ENCODE measurements at regions not wholly inside any gene's neighbourhood (a gene's known extent, or its start where the extent isn't known, plus 50 kb on each side); places are given as distances from the start of the nearest gene placed in this dataset.

DNA sequence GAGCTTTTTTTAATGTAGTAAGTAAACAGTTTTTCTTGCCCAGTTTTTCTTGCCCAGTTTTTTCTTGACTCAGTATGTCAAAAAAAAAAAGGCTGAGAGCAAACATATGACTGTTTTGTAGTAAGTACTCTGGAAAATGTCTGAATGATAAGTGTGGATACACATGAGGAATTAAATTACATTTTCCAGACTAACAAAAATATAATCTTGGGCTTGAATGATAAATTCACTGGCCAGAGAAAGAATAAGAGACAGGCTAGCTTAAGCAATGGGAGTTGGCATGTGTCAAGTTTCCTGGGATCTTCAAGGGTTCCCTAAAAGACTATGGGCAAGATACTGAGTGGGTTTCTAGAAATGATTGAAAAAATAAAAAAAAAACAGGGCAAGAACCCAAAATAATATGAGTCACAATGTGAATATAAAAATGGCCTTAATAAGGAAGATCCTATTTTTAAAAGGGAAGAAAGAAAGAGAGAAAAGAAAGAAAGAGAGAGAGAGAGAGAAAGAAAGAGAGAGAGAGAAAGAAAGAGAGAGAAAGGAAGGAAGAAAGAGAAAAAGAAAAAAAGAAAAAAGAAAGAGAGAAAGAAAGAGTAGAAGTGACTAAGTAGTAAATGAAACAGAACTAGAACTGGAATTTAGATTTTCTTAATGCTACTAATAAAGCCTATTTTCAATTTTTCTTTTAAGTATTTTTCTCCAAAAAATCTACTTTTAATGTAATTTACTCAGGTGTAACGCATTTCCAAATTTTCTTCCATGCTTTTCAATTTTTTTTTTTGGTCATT lies 60.2 kb downstream of the TFPI2 start:
- WGBS = 71% methylated on average over 1 of the region's 1 CpG
- Histone ChIP-seq H3K27ac (ENCODE audit: low read depth in 1 of 2, low read length in 2 of 2) (no peak overlapping the region), H3K9ac (ENCODE audit: low read depth in 1 of 2, low read length in 2 of 2) (no peak overlapping the region), H3K36me3 (ENCODE audit: control insufficient read depth in 4 of 4, insufficient read depth in 3 of 4, low read depth in 1 of 4, low read length in 3 of 4) (no peaks in the 10 kb centered on the region), H3K9me3 (ENCODE audit: control insufficient read depth in 4 of 4, low read length in 3 of 4) (no peaks in the 10 kb centered on the region), H3K4me1 (ENCODE audit: control insufficient read depth in 4 of 4, insufficient read depth in 4 of 4, low read length in 3 of 4) (no peaks in the 10 kb centered on the region), H3K4me3 (ENCODE audit: low read depth in 1 of 3, low read length in 3 of 3) (no peak overlapping the region), H3K27me3 (ENCODE audit: control insufficient read depth in 4 of 4, insufficient read depth in 4 of 4, low read length in 3 of 4) (peaks cover 0 to 3% (median 0%) of the 10 kb centered on the region in 4 donors)
- TF ChIP-seq HNF4G (IDR thresholded peaks at IDR 0.05) (no peak), FOXA2 (IDR thresholded peaks at IDR 0.05) (no peak), HNF4A (conservative IDR thresholded peaks at IDR 0.05) (no peak)
- TF ChIP-seq, protein P1, sequence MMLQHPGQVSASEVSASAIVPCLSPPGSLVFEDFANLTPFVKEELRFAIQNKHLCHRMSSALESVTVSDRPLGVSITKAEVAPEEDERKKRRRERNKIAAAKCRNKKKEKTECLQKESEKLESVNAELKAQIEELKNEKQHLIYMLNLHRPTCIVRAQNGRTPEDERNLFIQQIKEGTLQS (IDR thresholded peaks at IDR 0.05) = no peak
- DNase-seq (ENCODE audit: low spot score) = no peak

DNA sequence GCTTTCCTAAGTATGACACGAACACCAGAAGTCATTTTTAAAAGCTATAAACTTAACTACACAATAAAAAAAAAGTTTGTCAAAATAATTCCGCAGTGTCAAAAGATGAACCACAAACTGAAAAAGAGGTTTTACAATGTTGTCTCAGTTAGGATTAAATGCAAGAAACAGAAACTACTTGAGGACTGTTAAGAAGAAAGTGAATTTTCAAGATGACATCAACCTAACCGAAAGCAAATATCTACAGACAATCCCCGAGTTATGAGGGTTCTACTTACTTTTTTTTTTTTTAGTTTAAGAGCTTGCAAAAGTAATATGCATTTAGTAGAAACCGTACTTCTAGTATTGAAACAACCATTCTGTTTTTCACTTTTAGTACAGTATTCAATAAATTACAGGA lies 62.3 kb downstream of the TFPI2 start:
- no peak overlapping the region for H3K4me3 ChIP-seq (ENCODE audit: low read depth in 1 of 3, low read length in 3 of 3)
- H3K36me3 ChIP-seq (ENCODE audit: control insufficient read depth in 4 of 4, insufficient read depth in 3 of 4, low read depth in 1 of 4, low read length in 3 of 4) = no peaks in the 10 kb centered on the region
- H3K4me1 ChIP-seq (ENCODE audit: control insufficient read depth in 4 of 4, insufficient read depth in 4 of 4, low read length in 3 of 4) = no peaks in the 10 kb centered on the region
- no peak overlapping the region for H3K27ac ChIP-seq (ENCODE audit: low read depth in 1 of 2, low read length in 2 of 2)
- H3K9me3 ChIP-seq (ENCODE audit: control insufficient read depth in 4 of 4, low read length in 3 of 4) = no peaks in the 10 kb centered on the region
- peaks cover 0 to 3% (median 0%) of the 10 kb centered on the region in 4 donors for H3K27me3 ChIP-seq (ENCODE audit: control insufficient read depth in 4 of 4, insufficient read depth in 4 of 4, low read length in 3 of 4)
- no peak for DNase-seq (ENCODE audit: low spot score)
- 66% methylated on average over 5 of the region's 5 CpGs for WGBS
- TF ChIP-seq YY1 (IDR thresholded peaks at IDR 0.05) (no peak), FOXA1 (IDR thresholded peaks at IDR 0.05) (no peak), GABPA (IDR thresholded peaks at IDR 0.05 in 1 of 2, conservative IDR thresholded peaks at IDR 0.05 in 1 of 2) (no peak), HNF4G (IDR thresholded peaks at IDR 0.05) (no peak), NR2F2 (IDR thresholded peaks at IDR 0.05) (no peak), EGR1 (IDR thresholded peaks at IDR 0.05; ENCODE audit: low read depth in 2 of 2) (no peak), JUND (IDR thresholded peaks at IDR 0.05) (no peak)
- TF ChIP-seq, protein P2, sequence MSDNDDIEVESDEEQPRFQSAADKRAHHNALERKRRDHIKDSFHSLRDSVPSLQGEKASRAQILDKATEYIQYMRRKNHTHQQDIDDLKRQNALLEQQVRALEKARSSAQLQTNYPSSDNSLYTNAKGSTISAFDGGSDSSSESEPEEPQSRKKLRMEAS (IDR thresholded peaks at IDR 0.05) = no peak
- TF ChIP-seq, protein P3, sequence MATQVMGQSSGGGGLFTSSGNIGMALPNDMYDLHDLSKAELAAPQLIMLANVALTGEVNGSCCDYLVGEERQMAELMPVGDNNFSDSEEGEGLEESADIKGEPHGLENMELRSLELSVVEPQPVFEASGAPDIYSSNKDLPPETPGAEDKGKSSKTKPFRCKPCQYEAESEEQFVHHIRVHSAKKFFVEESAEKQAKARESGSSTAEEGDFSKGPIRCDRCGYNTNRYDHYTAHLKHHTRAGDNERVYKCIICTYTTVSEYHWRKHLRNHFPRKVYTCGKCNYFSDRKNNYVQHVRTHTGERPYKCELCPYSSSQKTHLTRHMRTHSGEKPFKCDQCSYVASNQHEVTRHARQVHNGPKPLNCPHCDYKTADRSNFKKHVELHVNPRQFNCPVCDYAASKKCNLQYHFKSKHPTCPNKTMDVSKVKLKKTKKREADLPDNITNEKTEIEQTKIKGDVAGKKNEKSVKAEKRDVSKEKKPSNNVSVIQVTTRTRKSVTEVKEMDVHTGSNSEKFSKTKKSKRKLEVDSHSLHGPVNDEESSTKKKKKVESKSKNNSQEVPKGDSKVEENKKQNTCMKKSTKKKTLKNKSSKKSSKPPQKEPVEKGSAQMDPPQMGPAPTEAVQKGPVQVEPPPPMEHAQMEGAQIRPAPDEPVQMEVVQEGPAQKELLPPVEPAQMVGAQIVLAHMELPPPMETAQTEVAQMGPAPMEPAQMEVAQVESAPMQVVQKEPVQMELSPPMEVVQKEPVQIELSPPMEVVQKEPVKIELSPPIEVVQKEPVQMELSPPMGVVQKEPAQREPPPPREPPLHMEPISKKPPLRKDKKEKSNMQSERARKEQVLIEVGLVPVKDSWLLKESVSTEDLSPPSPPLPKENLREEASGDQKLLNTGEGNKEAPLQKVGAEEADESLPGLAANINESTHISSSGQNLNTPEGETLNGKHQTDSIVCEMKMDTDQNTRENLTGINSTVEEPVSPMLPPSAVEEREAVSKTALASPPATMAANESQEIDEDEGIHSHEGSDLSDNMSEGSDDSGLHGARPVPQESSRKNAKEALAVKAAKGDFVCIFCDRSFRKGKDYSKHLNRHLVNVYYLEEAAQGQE (IDR thresholded peaks at IDR 0.05) = no peak
- H3K9ac ChIP-seq (ENCODE audit: low read depth in 1 of 2, low read length in 2 of 2) = no peak overlapping the region

- WGBS = 76% methylated on average over 1 of the region's 1 CpG
- Histone ChIP-seq H3K4me1 (ENCODE audit: control insufficient read depth in 4 of 4, insufficient read depth in 4 of 4, low read length in 3 of 4) (no peaks in the 10 kb centered on the region), H3K27me3 (ENCODE audit: control insufficient read depth in 4 of 4, insufficient read depth in 4 of 4, low read length in 3 of 4) (peaks cover 0 to 3% (median 0%) of the 10 kb centered on the region in 4 donors), H3K9ac (ENCODE audit: low read depth in 1 of 2, low read length in 2 of 2) (no peak overlapping the region), H3K9me3 (ENCODE audit: control insufficient read depth in 4 of 4, low read length in 3 of 4) (no peaks in the 10 kb centered on the region), H3K4me3 (ENCODE audit: low read depth in 1 of 3, low read length in 3 of 3) (no peak overlapping the region), H3K27ac (ENCODE audit: low read depth in 1 of 2, low read length in 2 of 2) (no peak overlapping the region), H3K36me3 (ENCODE audit: control insufficient read depth in 4 of 4, insufficient read depth in 3 of 4, low read depth in 1 of 4, low read length in 3 of 4) (no peaks in the 10 kb centered on the region)
- no peak for DNase-seq (ENCODE audit: low spot score)
- no peak for TF ChIP-seq RXRA (IDR thresholded peaks at IDR 0.05)
- no peak for TF ChIP-seq TAF1 (conservative IDR thresholded peaks at IDR 0.05)
Measured at GRCh38 chr7:93823621-93824020, 66.9 kb downstream of the TFPI2 start.

Data from liver (tissue), 7 donors.